NOMO-1 (cell line): ENCODE measurements at regions not wholly inside any gene's neighbourhood (a gene's known extent, or its start where the extent isn't known, plus 50 kb on each side); places are given as distances from the start of the nearest gene placed in this dataset.
A peak's percentile ranks its signal among the peaks of the same experiment; 100 is the strongest.
"Not testable (repeated sequence)": the region's sequence is repeated elsewhere in the genome, so short reads cannot be mapped to it uniquely, and the experiment has no call there.

Experiments used
- DNase-seq, 2 experiments: peaks; one replicate each; lab custom pipeline; 2025; ENCODE audit not compliant: unreplicated experiment in 2 of 2; lab: John Stamatoyannopoulos, UW

DNA sequence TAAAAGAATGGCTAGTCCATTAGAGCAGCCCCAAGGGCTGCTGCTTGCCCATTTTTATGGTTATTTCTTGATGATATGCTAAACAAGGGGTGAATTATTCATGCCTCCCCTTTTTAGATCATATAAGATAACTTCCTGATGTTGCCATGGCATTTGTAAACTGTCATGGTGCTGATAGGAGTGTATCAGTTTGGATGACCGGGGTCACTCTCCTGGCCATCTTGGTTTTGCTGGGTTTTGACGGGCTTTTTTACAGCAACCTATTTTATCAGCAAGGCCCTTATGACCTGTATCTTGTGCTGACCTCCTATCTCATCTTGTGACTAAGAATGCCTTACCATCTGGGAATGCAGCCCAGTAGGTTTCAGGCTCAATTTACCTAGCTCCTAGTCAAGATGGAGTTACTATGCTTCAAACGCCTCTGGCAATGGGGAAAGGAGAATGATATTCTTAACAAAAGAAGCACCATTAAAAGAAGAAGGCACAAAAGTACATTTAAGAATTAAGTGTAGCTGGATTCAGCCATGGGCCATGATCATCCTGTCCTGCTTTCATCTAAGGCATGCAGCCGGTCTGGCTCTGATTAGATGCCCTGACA, 1156.0 kb downstream of the PCDH9 start:
- no peak for DNase-seq

GRCh38 chr13:66072097-66072496, 1158.0 kb downstream of the PCDH9 start:
- DNase-seq, result not testable (repeated sequence)

- no peak for DNase-seq
These were observed 1158.5 kb downstream of the PCDH9 start for GRCh38 chr13:66071608-66072007.

- DNase-seq, result no peak
These were observed 1159.1 kb downstream of the PCDH9 start for GRCh38 chr13:66071029-66071428.

DNA sequence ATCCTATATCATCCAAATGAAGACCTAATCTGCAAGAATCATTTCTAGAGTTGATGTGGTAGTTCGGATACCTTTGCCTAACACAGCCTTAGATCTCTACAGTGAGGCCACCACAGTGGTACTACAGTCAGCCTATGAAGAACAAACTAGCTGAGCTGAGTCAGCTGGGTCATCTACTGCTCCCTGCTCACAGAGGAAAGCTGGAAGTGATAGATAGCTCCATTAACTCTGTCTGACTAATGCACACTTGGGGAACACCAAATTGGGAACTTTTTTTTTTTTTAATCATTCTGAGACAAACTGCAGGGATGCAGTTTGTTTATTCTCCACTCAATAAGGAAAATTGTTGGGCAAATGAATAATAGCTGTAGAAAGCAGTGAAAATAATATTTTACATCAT, 1160.6 kb downstream of the PCDH9 start:
- DNase-seq, result no peak

DNA sequence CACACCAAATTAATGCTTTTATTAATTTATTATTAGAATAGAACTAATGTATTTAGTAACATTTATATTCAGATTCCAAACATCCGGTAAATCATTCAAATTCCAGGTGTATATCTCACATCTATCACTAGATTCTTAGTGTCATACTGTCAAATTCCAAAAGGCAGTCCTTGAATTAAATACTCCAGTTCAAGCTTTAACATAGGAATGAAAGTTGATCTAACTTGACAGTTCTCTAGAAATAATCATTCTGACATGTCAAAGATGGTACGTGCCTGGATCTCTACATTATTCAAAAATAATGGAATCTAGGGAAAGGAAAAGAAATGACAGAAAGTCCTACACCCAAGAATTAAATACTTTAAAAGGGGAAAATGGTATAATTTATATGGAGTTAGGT, 1161.5 kb downstream of the PCDH9 start:
- DNase-seq, result no peak

GRCh38 chr13:66048888-66049287, 1181.2 kb downstream of the PCDH9 start:
- no peak for DNase-seq

DNA sequence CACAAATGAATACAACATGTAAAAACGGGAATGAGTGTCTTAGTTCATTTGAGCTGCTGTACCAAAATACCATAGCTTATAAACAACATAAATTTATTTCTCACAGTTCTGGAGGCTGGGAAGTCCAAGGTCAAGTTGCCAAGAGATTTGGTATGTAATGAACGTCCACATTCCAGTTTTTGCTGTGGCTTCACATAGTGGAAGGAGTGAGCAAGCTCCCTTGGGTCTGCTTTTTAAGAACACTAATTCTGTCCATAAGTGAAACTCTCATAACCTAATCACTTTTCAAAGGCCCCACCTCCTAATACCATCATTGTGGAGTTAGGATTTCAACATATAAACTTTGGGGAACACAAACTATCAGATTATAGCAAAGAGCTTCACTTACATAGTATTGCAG, 1189.6 kb downstream of the PCDH9 start:
- DNase-seq, result no peak

DNA sequence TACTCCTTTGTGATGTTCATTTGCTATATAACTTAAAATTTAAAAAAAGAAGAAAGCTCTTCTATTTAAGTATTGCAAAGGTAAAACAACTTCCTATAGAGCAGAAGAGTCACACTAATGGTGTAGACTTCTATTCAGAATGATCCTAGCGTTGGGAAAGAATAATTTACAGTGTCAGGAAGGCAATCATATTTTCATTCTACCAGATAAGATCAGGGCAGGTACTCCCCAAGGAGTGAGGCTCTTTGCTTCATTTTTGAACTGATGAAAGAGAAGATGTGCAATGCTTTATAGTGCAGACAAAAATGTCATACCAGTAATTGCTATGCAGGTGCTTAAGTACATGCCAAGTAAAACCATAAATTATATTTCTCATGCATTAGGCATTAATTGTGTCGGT, 1193.0 kb downstream of the PCDH9 start:
- DNase-seq, result no peak

- DNase-seq, result no peak
These were observed 1193.5 kb downstream of the PCDH9 start for GRCh38 chr13:66036636-66037035.

GRCh38 chr13:66036024-66036614, 1194.0 kb downstream of the PCDH9 start:
- no peak for DNase-seq

GRCh38 chr13:66033924-66034323, 1196.2 kb downstream of the PCDH9 start:
- no peak for DNase-seq

- DNase-seq, result no peak
These were observed 1208.3 kb downstream of the PCDH9 start for GRCh38 chr13:66021846-66022245.

- DNase-seq, result no peak
These were observed 1215.4 kb downstream of the PCDH9 start for GRCh38 chr13:66014771-66015170.

DNA sequence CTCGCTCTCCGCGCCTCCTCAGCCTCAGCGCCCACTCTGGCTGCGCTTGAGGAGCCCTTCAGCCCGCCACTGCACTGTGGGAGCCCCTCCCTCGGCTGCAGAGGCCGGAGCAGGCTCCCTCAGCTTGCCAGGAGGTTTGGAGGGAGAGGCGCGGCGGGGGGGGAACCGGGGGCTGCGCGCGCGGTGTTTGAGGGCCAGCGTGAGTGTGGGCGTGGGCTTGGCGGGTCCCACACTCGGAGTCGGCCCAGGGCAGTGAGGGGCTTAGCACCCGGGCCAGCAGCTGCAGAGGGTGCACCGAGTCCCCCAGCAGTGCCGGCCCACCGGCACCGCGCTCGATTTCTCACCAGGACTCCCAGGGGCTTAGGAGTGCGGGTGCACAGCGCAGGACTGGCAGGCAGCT, 1220.9 kb downstream of the PCDH9 start:
- no peak for DNase-seq

GRCh38 chr13:66003558-66003957, 1226.6 kb downstream of the PCDH9 start:
- no peak for DNase-seq

- DNase-seq, result no peak
These were observed 1229.0 kb downstream of the PCDH9 start for GRCh38 chr13:66001140-66001539.

DNA sequence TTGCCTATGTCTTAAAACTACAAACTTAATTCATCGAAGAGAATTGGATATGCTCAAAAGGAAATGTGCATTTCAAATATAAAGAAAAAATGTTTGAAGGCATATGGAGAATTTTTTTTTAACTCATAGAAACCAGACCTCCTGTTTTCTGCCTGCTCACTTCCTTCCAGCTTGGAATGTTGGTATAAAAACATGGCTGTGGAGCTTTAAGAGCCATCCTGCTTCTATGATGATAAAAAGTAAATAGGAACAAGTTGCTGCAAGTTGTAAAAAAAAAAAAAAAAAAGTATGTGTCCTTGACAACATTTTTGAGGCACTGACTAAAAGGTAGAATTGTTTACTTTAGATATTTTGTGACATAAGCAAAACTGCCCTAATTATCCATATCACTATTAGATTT, 1230.7 kb downstream of the PCDH9 start:
- DNase-seq, result no peak

- no peak for DNase-seq
These were observed 1239.5 kb downstream of the PCDH9 start for GRCh38 chr13:65990684-65991083.

DNA sequence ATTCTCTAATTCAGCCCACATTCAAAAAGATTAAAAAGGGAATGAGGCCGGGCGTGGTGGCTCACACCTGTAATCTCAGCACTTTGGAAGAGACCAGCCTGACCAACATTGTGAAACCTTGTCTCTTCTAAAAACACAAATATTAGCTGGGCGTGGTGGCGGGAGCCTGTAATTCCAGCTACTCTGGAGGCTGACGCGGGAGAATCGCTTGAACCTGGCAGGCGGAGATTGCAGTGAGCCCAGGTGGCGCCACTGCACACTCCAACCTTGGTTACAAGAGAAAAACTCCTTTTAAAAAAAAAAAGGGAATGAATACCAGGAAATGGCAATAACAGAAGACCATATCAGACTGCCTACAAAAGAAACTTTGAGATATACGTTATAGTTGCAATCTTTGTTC, 1244.5 kb downstream of the PCDH9 start:
- DNase-seq, result no peak

GRCh38 chr13:65977525-65977924, 1252.6 kb downstream of the PCDH9 start:
- DNase-seq, result no peak

GRCh38 chr13:65971541-65971940, 1258.6 kb downstream of the PCDH9 start:
- no peak for DNase-seq

- peak in 1 of 2 experiments; percentile 42 for DNase-seq
These were observed 1263.1 kb downstream of the PCDH9 start for GRCh38 chr13:65966991-65967451.
